NCI-H2029 treated with DMSO at 0.1 percent for 48 hours (cell line): ENCODE measurements at regions not wholly inside any gene's neighbourhood (a gene's known extent, or its start where the extent isn't known, plus 50 kb on each side); places are given as distances from the start of the nearest gene placed in this dataset.

Experiments used
- DNase-seq: peaks from one replicate; lab custom pipeline; 2025; lab: John Stamatoyannopoulos, UW

GRCh38 chr2:217623281-217623912 lies 379.4 kb downstream of the TNS1 start:
- DNase-seq = no peak

GRCh38 chr2:217622205-217623060 lies 380.4 kb downstream of the TNS1 start:
- DNase-seq = peak; percentile 57

GRCh38 chr2:217621391-217621801 lies 381.4 kb downstream of the TNS1 start:
- no peak for DNase-seq

- no peak for DNase-seq
These were observed 384.1 kb downstream of the TNS1 start for GRCh38 chr2:217618744-217619143.

- DNase-seq = no peak
These were observed 385.2 kb downstream of the TNS1 start for GRCh38 chr2:217617616-217618022.

- no peak for DNase-seq
These were observed 385.9 kb downstream of the TNS1 start for GRCh38 chr2:217616936-217617335.

GRCh38 chr2:217615171-217615570 lies 387.6 kb downstream of the TNS1 start:
- no peak for DNase-seq

- no peak for DNase-seq
These were observed 388.3 kb downstream of the TNS1 start for GRCh38 chr2:217614498-217614897.

- DNase-seq = no peak
These were observed 388.7 kb downstream of the TNS1 start for GRCh38 chr2:217614096-217614495.

- no peak for DNase-seq
These were observed 389.9 kb downstream of the TNS1 start for GRCh38 chr2:217612920-217613319.

- DNase-seq = no peak
These were observed 390.6 kb downstream of the TNS1 start for GRCh38 chr2:217612211-217612610.

GRCh38 chr2:217611626-217612127 lies 391.1 kb downstream of the TNS1 start:
- no peak for DNase-seq

GRCh38 chr2:217611056-217611455 lies 391.7 kb downstream of the TNS1 start:
- no peak for DNase-seq

- DNase-seq = peak; percentile 92
These were observed 392.4 kb downstream of the TNS1 start for GRCh38 chr2:217610401-217610814.

- DNase-seq = peak; percentile 92
These were observed 392.8 kb downstream of the TNS1 start for GRCh38 chr2:217609952-217610351.

GRCh38 chr2:217606296-217606695 lies 396.5 kb downstream of the TNS1 start:
- no peak for DNase-seq

GRCh38 chr2:217604527-217605194 lies 398.1 kb downstream of the TNS1 start:
- DNase-seq = no peak

- DNase-seq = no peak
These were observed 401.2 kb downstream of the TNS1 start for GRCh38 chr2:217601601-217602000.

GRCh38 chr2:217599906-217600305 lies 402.9 kb downstream of the TNS1 start:
- no peak for DNase-seq

- no peak for DNase-seq
These were observed 405.1 kb downstream of the TNS1 start for GRCh38 chr2:217597681-217598080.

- DNase-seq = no peak
These were observed 405.6 kb downstream of the TNS1 start for GRCh38 chr2:217597145-217597544.

- DNase-seq = peak; percentile 31
These were observed 409.1 kb downstream of the TNS1 start for GRCh38 chr2:217593732-217594131.

GRCh38 chr2:217588266-217588665 lies 414.5 kb downstream of the TNS1 start:
- no peak for DNase-seq
